ENCODE measurements at regions not wholly inside any gene's neighbourhood (a gene's known extent, or its start where the extent isn't known, plus 50 kb on each side); places are given as distances from the start of the nearest gene placed in this dataset.
"Not testable (repeated sequence)": the region's sequence is repeated elsewhere in the genome, so short reads cannot be mapped to it uniquely, and the experiment has no call there.

DNA sequence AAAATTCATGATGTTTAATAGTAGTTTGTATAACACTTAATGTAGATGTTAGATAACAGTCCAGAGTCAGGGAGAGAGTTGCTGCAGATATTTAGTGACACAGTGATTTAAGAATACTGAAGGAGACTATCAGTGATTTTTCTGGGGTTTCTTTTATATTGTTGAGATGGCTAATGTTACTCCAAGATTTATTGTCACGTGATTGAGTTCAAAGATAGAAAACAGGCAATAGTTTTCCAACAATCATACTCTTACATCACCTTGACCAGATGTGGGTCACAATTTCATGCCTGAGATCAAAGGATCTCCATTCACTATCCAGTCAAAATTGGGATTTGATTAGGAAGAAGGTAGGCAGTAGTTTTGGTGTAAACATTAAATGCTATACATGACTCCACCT, 580.0 kb upstream of the ARRDC3 start:
- no peak for DNase-seq

DNA sequence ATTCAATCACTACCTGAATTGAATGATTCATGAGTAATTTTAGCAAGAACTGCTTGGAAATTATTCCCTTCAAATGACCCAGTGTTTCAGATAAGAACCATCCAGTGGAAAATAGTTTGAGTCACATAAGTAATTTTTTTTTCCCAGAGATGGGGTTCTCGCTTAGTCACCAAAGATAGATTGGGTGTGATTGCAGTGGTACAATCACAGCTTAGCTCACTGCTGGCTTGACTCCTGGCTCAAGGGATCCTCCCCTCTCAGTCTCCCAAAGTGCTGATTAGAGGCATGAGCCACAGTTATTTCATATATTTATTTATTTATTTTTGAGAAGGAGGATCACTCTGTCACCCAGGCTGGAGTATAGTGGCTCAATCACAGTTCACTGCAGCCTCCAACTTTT, 574.5 kb upstream of the ARRDC3 start:
- no peak for DNase-seq

DNA sequence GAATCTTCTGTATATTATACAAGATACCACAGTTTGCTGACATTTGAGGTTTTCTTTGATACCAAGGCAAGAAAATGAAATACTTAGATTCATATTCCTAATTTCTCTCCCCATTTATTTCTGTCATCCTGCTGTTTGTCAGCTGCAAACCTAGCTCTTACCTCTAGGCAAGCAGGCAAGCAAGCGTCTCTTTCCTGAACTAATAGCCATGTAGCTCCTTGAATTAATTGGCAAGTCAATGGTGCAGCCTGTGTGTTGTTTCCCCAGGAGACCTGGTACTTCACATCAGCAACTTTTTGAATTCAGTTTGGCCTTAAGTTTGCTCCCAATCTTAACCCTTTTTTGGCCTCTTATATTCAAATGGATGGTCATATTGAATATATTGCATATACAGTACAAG, 573.6 kb upstream of the ARRDC3 start:
- DNase-seq: no peak

DNA sequence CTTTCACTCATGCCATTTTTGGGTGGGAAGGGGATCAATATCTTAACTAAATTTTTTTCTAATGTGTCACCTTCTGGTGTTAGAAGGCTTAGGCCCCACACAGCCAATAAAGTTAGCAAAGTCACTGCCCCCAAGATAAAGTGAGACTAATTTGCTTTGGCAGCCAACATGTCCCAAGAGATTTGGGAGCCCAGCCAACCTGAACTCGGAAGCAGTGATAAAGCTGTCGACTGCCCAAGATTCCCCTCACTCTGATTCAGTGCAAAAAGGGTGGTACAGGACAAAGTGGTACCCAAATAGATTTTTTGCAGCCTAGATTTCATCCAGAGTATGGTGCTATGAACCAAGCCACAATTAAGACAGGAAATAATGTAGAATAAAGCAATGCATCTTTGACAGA, 572.5 kb upstream of the ARRDC3 start:
- peak; percentile 35 for DNase-seq

DNA sequence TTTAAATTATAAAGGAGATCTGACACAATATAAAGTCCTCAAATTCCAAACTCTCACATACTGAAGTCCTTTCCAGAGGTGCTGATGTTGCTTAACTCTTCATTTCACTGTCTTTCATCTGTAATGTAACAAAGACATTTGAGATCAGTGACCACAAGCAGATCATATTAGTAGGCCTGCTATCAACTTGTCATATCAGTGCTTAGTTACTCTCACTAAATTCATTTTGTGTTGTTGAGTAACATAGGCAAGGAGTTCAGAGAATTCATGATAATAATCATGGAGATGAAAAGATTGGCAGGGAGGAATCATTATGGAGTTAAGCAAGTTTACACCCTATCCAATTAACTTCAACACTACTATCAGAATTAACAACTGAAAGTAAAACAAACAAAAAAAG, 571.0 kb upstream of the ARRDC3 start:
- DNase-seq: no peak

DNA sequence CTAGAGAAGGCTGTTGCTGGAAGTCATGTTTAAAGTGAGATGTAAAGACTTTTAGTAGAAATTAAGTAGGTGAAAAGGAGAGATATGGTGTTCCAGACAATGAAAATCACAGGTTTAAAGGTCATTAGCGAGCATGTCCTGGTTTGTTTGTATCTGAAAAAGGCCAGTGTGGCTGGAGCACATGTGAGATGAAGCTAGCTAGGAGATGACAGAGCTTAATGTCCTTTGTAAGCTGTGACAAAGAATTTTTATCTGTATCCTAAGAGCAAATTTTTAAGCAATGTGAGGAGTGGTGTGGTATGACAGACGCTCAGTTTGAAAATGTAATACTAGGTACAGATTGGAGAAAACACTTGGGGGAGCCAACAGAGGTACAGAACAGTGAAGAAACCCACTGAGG, 567.2 kb upstream of the ARRDC3 start:
- DNase-seq: no peak

DNA sequence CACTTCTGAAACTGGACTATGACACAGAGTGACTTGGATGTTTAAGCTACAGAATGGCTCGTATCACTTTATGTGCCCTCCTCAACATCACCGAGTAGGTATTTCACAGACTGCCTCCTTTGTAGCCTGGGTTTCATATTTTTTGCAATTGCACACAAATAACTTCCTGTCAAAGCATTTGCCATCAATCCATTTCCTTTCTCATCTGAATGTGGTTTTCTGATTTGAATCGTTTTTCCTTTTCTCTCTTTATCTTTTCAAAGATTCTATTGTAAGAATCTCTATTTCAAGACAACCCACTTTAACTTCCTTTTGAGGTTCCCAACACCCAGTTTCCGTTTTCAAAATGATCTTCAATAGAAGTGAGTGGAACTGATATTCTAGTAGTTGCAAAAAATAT, 563.8 kb upstream of the ARRDC3 start:
- DNase-seq: no peak

DNA sequence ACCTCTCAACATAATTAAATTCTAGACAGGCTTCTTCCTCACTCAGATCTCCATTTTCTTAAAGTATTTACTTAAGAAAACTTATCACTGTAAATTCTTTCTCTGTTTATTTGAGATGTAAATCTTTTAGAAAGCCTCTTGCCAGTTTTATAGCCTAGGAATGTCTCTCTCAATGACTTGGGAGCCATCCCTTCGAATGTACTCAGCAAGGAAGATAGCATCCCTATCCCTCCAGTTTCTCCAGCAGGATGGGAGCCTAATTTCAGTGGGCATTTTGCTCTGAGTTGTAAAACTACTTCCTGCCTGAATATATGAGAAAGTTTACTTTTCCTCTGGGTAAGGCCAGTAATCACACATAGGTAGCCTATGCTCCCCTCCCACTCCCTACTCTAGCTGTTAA, 558.5 kb upstream of the ARRDC3 start:
- DNase-seq: no peak

DNA sequence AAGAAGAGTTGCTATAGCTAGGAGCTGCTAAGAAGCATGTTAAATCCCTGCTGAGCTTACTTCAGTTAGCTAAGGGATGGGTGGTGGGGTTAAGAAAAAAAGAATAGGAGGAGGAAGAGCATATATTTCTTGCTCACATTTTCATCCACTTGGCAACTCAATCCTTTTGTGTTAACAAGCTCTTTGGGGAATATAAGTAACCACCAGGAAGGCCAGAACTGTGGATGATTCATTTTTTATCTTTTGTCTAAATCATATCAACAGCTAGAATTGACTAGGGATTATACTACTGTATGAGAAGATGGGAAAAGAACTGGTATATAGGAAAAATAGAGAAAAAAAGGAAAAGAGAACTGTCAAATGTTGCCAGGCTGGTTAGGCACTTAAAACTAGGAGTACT, 555.3 kb upstream of the ARRDC3 start:
- DNase-seq: no peak

DNA sequence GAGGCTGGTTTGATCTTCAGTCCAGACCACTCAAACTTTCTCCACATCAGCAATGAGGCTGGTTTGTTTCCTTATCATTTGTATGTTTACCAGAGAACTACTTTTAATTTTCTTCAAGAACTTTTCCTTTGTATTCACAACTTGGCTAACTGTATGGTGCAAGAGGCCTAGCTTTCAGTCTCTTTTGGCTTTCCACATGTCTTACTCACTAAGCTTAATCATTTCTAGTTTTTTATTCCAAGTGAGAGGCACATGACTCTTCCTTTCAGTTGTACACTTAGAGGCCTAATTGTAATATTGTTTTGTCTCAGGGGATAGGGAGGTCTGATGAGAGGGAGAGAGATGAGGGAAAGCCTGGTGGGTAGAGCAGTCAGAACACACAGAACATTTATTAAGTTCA, 554.0 kb upstream of the ARRDC3 start:
- no peak for DNase-seq

DNA sequence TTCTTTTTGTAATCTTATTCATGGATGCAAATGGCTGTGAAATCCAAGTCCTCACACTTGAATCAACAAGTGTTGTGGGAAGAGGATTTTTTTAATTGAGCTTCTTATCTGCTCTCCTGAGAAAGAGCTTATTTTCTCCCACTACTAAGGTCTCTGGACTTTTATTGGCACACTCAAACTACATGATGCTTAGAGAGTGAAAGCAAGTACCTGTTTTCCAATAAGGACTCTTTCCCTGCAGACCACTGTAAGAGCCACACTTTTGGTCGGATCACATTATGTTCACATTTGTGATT, 546.4 kb upstream of the ARRDC3 start:
- no peak for DNase-seq

DNA sequence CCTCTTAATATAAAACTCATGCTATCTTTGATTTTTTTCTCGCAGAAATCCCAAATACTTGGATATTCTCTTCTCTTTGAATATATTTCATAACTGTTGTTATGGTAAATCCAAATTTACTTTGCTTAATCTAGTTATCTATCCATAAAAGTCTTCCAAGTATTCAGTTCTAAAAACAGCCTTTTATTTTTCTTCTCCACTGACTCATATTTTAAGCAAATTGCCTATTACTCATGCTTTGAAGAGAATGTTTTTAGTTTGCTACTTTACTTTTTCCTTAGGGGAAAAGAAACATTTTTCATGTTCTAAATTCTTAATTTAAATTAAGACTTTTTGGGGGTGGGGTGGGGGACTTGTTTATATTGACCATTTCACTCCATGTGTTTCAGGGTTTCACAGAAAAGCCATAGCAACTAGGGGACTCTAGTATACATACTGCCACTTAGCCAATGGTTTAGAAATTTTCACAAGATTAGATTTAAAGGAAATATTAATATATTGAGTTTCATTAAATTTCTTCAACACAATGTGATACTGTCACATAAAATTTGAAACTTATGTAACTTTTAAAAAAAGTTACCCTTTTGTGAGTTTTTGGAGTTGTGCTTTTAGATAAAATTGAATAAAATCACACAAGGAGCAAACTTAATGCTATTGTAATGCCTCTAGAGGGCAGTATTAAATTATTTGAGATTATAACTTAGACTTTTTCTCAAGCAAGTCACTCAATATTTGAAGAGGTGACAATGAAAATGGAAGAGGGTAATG, 545.8 kb upstream of the ARRDC3 start:
- DNase-seq: peak; percentile 35

DNA sequence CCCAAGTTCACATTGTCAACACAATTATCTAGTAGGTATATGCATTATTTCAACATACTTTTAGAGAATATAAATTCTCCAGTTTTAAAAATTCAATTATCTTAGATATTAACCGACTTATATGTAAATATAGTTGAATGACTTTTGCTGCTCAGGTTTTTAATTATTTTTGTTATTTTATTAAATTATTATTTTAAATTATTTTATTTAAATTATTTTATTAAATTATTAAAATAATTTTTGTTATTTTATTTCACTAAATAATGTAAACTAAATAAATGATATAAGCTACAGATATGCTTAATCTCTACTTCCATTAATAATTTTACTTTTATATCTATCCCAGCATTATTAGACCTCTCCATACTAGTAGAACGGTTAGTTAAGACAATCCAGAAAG, 544.3 kb upstream of the ARRDC3 start:
- DNase-seq: no peak

DNA sequence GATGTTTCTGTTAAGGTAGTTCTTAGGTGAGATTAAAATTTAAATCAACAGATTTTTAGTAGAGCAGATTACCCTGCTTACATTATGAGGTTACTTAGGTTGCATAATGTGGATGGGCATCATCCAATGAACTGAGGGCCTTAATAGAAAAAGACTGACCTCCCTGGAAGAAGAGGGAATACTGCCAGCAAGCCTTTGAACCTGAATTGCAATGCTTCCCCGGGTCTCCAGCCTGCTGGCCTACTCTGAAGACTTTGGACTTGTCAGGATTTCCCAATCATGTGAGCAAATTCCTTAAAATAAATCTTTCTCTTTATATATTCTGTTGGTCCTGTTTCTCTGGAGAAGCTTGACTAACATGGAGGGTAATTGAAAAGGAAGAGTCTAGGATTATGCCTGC, 542.1 kb upstream of the ARRDC3 start:
- no peak for DNase-seq

DNA sequence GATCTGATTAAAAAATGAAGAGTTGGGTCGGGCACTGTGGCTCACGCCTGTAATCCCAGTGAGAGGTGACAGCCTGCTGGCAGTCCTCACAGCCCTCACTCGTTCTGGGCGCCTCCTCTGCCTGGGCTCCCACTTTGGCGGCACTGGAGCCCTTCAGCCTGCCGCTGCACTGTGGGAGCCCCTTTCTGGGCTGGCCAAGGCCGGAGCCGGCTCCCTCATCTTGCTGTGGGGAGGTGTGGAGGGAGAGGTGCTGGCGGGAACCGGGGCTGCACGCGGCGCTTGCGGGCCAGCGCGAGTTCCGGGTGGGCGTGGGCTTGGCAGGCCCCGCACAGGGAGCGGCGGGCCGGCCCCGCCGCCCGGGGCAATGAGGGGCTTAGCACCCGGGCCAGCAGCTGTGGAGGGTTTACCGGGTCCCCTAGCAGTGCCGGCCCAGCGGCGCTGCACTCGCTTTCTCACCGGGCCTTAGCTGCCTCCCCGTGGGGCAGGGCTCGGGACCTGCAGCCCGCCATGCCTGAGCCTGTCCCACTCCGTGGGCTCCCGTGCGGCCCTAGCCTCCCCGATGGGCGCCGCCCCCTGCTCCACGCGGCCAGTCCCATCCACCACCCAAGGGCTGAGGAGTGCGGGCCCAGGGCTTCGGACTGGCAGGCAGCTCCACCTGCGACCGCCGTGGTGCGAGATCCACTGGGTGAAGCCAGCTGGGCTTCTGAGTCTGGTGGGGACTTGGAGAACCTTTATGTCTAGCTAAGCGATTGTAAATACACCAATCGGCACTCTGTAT, 534.1 kb upstream of the ARRDC3 start:
- DNase-seq: not testable (repeated sequence)

DNA sequence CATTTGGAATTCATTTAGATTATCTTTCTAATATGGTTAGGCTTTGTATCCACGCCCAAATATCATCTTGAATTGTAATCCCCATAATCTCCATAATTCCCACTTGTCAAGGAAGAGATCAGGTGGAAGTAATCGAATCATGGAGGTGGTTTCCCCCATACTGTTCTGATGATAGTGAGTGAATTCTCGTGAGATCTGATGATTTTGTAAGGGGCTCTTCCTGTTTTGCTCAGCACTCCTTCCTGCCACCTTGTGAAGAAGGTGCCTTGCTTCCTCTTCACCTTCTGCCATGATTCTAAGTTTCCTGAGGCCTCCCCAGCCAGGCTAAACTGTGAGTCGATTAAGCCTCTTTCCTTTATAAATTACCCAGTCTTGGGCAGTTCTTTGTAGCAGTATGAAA, 527.5 kb upstream of the ARRDC3 start:
- no peak for DNase-seq

DNA sequence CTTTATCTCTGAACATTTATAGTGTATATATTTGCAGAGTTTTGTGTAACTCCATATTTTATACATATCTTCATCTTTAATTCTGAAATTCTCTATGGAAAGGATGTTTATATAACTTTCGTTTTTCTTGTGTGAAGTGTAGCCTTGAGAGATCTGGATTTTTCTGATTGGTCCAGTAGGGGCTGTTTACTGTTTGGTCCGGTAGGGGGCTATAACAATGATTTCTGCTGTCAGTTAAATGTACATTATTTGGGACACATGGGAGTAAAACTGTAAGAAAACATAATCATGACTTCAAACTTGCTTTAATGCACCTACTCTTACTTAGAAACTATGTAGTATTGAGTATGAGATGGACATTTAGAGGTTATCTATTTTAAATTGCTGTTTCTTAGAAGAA, 527.1 kb upstream of the ARRDC3 start:
- DNase-seq: no peak

DNA sequence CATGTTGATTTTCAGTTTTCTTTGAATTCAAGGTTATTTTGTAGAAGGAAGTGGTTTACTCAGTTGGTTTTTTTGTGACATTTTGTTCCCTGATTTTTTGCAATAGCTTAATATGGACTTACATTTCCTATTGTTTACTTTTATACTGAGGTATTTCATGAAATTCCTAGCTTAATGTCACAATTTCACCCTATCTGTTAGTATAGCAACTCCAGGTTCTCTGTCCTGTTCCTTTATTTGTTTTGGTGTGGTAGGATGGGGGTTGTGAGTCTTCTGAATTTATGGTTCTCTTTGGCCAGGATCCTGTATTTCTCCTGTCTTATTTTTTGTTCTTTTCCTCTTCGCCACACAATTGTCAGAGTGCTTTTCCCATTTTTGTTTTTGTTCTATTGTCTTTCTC, 523.4 kb upstream of the ARRDC3 start:
- DNase-seq: no peak

DNA sequence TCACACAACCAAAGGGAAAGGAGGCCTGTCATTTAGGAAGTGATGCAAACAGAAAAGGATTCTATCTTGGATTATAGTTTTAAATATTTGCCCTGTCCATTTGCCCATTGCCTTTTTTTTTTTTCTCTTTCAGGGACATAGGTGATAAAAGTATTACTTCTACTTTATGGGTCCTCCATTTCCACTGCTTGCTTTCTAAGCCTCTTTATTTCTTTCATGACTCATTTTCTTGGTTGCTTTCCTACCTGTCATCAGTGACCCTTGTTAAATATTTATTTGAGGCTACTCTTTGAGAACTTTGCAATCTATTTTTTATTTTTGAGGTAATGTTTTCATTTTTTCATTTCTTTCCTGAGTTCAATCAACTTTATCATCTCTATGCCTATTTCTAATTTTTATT, 522.9 kb upstream of the ARRDC3 start:
- DNase-seq: no peak

DNA sequence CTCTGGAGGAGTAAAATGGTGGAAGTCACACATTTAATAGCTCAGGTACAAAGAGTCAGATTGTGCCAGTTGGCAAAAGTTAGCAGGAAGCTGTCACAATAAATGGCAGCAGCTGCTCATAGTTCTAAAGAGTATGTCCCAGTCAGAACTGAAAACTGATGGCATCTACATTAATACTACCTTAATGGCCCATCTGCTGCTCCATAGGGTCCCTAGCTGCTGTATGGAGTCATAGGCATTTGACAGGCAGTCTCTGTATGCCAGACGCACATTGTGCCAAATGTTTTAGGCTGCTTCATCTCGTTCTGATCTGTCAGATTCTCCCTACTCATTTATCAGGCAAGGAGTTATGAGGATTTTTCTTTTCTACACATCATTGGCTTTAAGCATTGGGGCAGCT, 515.8 kb upstream of the ARRDC3 start:
- peak; percentile 83 for DNase-seq

DNA sequence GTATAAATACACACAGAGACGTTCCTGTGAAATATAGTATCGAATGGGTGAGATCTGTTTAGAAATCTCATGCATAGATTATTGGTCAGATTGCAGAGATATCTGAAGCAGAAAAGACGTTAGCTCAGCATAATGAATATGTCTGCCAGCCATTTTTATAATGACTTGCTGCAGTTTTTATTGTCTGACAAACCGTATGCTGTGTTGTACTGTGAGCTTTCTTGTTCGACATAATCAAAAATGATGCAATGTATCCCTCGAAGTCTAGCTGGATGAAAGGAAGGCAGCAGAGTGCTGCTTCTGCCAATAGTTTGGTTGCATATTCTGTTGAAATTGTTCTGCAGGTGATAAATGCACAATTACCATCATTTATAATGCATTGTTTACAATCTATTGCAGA, 514.9 kb upstream of the ARRDC3 start:
- no peak for DNase-seq

DNA sequence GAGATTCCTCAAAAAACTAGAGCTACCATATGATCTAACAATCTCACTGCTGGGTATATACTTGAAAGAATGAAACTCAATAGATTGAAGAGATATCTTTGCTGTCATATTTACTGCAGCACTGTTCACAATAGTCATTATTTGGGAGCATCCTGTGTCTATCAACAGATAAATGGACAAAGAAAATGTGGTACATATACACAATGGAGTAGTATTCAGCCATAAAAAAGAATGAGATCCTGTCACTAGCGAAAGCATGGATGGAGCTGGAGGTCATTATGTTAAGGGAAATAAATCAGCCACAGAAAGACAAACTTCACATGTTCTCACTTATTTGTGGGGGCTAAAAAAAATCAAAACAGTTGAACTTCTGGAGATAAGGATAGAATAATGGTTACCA, 505.7 kb upstream of the ARRDC3 start:
- DNase-seq: no peak

DNA sequence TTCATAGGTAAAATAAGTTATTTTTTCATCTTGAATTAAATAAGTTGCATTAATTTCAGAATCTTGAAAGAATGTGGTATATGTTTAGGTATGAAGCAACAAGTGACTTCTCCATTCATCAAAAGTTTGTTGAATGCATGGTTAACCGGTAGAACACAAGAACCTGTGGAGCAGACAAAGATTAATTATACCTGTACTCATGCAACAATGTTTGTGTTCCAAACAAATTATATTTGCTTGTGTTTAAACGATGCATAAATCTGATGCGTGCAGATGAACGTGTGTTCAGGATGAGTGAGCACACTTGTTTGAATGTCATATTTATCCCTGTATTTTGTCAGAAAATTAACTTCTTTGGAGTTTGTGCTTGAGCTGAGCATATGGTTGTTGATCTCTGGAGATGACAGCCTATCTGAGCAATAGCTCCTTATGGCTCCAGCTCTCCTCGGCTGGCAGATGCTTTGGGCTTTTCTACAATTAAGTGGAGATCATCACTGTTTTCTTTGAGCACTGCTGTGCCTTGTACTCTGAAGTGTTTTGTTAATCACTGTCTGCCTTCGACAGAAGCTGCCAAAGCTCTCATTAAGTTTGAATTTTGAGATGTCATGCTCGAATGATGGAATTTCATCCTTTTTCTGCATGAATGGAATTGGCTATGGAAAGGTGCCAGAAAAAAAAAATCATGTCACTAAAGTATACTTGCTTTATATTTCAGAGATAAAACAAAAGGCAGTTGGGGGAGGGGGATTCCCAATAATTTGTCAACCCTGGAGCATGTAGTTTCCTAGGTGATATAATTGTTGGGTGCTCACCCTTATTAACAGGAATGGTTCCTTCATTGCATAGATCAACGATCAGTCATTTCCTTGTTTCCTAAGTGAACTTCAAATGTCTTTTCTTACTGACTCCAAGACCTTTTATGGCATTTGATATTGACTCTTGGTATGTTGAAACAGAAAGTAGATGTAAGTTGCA, 502.5 kb upstream of the ARRDC3 start:
- peak; percentile 77 for DNase-seq

DNA sequence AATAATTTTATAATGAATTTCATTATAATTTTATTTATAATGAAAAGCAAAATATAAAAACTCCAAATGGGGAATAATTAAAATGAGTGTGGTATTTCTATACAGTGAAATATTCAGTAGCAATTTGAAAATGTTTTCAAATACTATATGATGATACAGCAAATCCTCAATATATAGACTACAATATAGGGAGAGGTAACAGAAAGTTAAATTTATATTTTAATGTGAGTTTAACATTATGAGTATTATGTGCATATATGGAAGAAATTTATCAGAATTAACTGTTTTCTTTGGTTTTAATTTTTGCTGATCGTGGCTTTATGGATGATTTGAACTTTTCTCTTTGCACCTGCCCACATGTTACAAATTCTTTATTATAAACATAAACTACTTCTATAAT, 500.9 kb upstream of the ARRDC3 start:
- DNase-seq: no peak
